Stomach (tissue), 8 donors: ENCODE measurements at regions not wholly inside any gene's neighbourhood (a gene's known extent, or its start where the extent isn't known, plus 50 kb on each side); places are given as distances from the start of the nearest gene placed in this dataset.

ENCODE experiments used
- DNase-seq, 2 donors: peaks; one replicate each; pipeline versions ENCODE4 v3.0.0 to v3.0.0-alpha.2; 2013 to 2019
- H3K27ac ChIP-seq, 5 donors: fragments of 200-600 bp in 4 of 5; sonication (generic) in 4 of 5; one replicate each; pipeline ENCODE4 v1.5.1; 2013 to 2019; ENCODE audit warnings: mild to moderate bottlenecking in 1 of 5, moderate library complexity in 1 of 5
- H3K27me3 ChIP-seq, 3 donors: fragments of 200-600 bp; sonication (generic); one replicate each; pipeline ENCODE4 v1.5.1; 2017 to 2019; ENCODE audit warnings: mixed run types in 1 of 3
- H3K36me3 ChIP-seq, 4 donors: fragments of 200-600 bp; sonication (generic); 1 replicate in 3 of 4; 2 replicates in 1 of 4; pipeline ENCODE4 v1.5.1; 2016 to 2019
- H3K4me1 ChIP-seq, 4 donors: fragments of 200-600 bp; sonication (generic); one replicate each; pipeline ENCODE4 v1.5.1; 2016 to 2019
- H3K4me3 ChIP-seq, 4 donors: fragments of 200-600 bp; sonication (generic) in 3 of 4; one replicate each; pipeline ENCODE4 v1.5.1; 2016 to 2019; ENCODE audit warnings: mild to moderate bottlenecking in 1 of 4
- H3K9me3 ChIP-seq, 4 donors: fragments of 200-600 bp; sonication (generic); one replicate each; pipeline ENCODE4 v1.5.1; 2016 to 2019
- EP300 ChIP-seq: sonication (generic); formaldehyde crosslinking; IDR thresholded peaks from one replicate; pipeline ENCODE4 v1.6.1; 2017; ENCODE audit warnings: antibody characterized with exemption
- POLR2A ChIP-seq, 4 donors: fragments of 450-650 bp; IDR thresholded peaks; one replicate each; pipeline ENCODE4 v1.6.1; 2016; ENCODE audit warnings: antibody characterized with exemption in 4 of 4, control low read depth in 2 of 4, mild to moderate bottlenecking in 1 of 4, moderate library complexity in 1 of 4
- POLR2AphosphoS5 ChIP-seq, 3 donors: sonication (generic); formaldehyde crosslinking; IDR thresholded peaks; one replicate each; pipeline ENCODE4 v1.6.1; 2016; ENCODE audit warnings: antibody characterized with exemption in 3 of 3
- WGBS, 5 donors: extraction: QIAGEN DNeasy Blood & Tissue Kit in 3 of 5; methylation state at CpG; one replicate each; pipeline versions ENCODE4 v1.1.5 to v1.1.7; 2013 to 2018; 5-methylcytosine and 5-hydroxymethylcytosine counted together
- intact Hi-C: fragments of 100-400 bp; cut with DNase I; formaldehyde crosslinking; loops from one replicate; pipeline ENCODE4 v1.15.1; 2023; ENCODE audit warnings: low total_unique reads
- TF ChIP-seq, protein P1 (sequence below), 7 experiments: fragments of 450-650 bp in 4 of 7; fragments of 200-600 bp in 3 of 7; sonication (generic) in 3 of 7; IDR thresholded peaks; one replicate each; pipeline ENCODE4 v1.5.1; 2016 to 2019; ENCODE audit warnings: antibody characterized with exemption in 7 of 7, control low read depth in 2 of 7, mild to moderate bottlenecking in 1 of 7
- donor health status: healthy with polysubstance abuse.
- donor health status: Bipolar disorder and iron deficiency.
- donor health status: healthy.

DNA sequence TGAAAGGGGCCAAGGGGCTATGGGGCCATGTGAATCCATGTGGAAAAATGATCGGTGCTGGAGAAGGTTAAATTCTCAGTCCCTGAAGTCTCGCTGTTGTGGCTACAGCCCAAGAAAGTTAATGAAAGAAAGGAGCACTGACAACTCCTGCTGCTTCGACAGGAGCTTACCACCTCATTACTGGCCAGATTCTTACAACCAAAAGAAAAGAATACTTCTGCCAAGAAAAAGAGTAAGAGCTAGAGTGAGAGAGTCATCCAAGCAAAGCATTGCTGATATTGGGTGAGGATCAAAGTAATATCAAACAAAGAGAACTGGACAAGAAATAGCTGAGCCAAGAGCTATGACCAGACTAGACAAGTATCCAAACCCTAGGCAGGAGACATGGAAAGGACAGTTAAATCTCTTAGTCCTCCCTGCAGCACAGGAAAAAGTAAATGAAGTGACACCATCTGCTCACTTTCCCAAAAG lies 348.4 kb upstream of the PLSCR5 start:
- Histone ChIP-seq H3K27me3 (no peaks in the 10 kb centered on the region), H3K4me1 (no peaks in the 10 kb centered on the region), H3K9me3 (no peaks in the 10 kb centered on the region), H3K36me3 (no peaks in the 10 kb centered on the region), H3K27ac (no peak overlapping the region), H3K4me3 (no peak overlapping the region)
- intact Hi-C loops = no loop called here
- TF ChIP-seq EP300 = no peak
- TF ChIP-seq POLR2A (IDR thresholded peaks at IDR 0.05) = no peak
- TF ChIP-seq, protein P1, sequence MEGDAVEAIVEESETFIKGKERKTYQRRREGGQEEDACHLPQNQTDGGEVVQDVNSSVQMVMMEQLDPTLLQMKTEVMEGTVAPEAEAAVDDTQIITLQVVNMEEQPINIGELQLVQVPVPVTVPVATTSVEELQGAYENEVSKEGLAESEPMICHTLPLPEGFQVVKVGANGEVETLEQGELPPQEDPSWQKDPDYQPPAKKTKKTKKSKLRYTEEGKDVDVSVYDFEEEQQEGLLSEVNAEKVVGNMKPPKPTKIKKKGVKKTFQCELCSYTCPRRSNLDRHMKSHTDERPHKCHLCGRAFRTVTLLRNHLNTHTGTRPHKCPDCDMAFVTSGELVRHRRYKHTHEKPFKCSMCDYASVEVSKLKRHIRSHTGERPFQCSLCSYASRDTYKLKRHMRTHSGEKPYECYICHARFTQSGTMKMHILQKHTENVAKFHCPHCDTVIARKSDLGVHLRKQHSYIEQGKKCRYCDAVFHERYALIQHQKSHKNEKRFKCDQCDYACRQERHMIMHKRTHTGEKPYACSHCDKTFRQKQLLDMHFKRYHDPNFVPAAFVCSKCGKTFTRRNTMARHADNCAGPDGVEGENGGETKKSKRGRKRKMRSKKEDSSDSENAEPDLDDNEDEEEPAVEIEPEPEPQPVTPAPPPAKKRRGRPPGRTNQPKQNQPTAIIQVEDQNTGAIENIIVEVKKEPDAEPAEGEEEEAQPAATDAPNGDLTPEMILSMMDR (IDR thresholded peaks at IDR 0.05) = no peak
- no peak for TF ChIP-seq POLR2AphosphoS5 (IDR thresholded peaks at IDR 0.05)
- no peak for DNase-seq
- WGBS, 5 donors = 45 to 63% (median 55%) methylated on average over 3 of the region's 3 CpGs

DNA sequence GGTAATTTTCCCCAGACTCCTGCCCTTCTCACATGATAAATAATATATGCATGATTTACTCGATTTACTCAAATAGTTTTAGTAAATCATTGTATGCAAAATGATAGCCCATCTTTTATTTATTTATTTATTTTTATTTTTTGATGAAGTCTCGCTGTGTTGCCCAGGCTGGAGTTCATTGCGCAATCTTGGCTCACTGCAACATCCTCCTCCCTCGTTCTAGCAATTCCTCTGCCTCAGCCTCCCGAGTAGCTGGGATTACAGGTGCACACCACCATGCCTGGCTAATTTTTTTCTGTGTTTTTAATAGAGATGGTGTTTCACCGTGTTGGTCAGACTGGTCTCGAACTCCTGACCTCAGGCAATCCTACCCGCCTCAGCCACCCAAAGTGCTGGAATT lies 343.8 kb upstream of the PLSCR5 start:
- WGBS, 5 donors = 82 to 88% (median 87%) methylated on average over 8 of the region's 8 CpGs
- no peak overlapping the region for H3K4me3 ChIP-seq
- peaks cover 0 to 8% (median 0%) of the 10 kb centered on the region in 4 donors for H3K9me3 ChIP-seq
- TF ChIP-seq POLR2A (IDR thresholded peaks at IDR 0.05) = no peak
- H3K27me3 ChIP-seq = no peaks in the 10 kb centered on the region
- no peaks in the 10 kb centered on the region for H3K36me3 ChIP-seq
- no peak for DNase-seq
- intact Hi-C loops = no loop called here
- no peaks in the 10 kb centered on the region for H3K4me1 ChIP-seq
- H3K27ac ChIP-seq = no peak overlapping the region

DNA sequence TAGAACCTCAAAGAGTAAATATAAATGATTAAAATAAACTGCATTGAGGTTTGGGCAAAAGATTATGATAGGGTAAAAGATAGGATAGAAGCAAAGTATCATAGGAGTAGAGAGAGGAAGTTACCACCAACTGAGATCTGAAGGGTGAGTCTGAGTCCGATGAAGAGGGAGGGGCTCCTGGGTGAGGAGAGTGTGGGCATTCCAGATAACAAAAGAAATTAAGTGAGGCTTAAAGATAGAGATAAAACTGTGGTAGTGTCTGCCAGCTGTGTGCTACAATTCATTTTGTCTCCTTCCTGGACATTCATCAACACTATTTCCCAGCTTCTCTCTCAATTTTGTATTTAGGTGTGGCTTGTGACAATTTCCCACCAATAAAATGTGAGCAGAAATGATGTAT lies 343.0 kb upstream of the PLSCR5 start:
- Histone ChIP-seq H3K4me1 (no peaks in the 10 kb centered on the region), H3K27ac (no peak overlapping the region), H3K27me3 (no peaks in the 10 kb centered on the region), H3K9me3 (peaks cover 0 to 8% (median 0%) of the 10 kb centered on the region in 4 donors), H3K4me3 (no peak overlapping the region), H3K36me3 (no peaks in the 10 kb centered on the region)
- no peak for DNase-seq
- 32 to 40% (median 37%) methylated on average over 1 of the region's 1 CpG for WGBS, 5 donors
- TF ChIP-seq EP300 = no peak
- TF ChIP-seq, protein P1 (IDR thresholded peaks at IDR 0.05) = no peak
- TF ChIP-seq POLR2A (IDR thresholded peaks at IDR 0.05) = no peak
- no peak for TF ChIP-seq POLR2AphosphoS5 (IDR thresholded peaks at IDR 0.05)
- intact Hi-C loops = no loop called here

DNA sequence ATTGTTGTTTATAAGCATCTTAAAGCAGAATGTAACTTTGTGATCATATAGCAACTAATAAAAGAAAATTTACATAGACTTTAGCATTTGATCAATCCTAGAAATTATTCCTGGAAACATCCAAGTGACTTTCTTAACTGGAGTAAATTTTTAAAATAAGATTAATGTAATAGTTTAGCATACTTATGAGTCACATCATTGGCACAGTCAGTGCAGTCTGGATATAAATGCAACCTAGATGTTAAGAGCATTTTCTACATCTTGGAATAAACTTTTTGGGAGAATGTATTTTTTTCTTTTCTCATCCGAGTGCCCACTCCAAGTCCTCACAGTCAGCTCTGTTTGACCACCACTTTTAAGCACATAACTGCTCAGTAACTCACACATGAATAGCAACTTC lies 324.6 kb upstream of the PLSCR5 start:
- whole genome bisulfite sequencing, 5 donors = 26 to 59% (median 51%) methylated on average over 1 of the region's 1 CpG
- DNase-seq = no peak
- H3K36me3 ChIP-seq = no peaks in the 10 kb centered on the region
- H3K4me3 ChIP-seq = no peak overlapping the region
- TF ChIP-seq, protein P1 (IDR thresholded peaks at IDR 0.05) = no peak
- TF ChIP-seq EP300 (no peak), POLR2A (IDR thresholded peaks at IDR 0.05) (no peak), POLR2AphosphoS5 (IDR thresholded peaks at IDR 0.05) (no peak)
- no peaks in the 10 kb centered on the region for H3K27me3 ChIP-seq
- intact Hi-C loops = no loop called here
- H3K27ac ChIP-seq = no peak overlapping the region
- no peaks in the 10 kb centered on the region for H3K9me3 ChIP-seq
- H3K4me1 ChIP-seq = no peaks in the 10 kb centered on the region

DNA sequence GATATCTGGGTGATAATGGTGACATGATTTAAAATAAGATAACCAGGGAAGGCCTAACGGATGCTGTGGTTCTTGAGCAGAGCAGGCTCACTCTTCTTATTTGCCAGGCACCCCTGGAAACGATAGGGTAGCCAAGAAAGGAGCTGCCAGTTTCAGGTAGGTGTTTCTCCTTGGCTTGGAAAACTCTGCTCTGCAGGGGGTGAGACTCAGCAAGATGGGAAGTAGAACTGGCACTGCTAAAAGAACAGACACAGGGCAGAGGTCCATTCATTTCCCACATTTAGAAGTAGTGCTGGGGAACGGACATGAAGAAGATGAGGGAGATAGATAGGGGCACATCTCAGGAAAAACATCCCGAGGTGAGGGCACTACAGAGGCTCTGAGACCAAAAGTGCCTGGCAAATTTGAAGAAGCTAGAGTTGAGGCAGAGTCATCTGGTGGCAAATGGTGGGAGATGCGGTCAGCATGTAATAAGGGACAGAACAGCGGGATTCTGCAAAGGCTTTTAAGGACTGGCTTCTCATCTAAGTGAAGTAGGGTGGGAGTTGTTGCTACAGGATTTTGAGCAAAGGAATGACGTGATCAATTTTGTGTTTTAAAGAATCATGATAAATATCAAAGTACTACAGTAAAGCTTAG lies 323.4 kb upstream of the PLSCR5 start:
- no peak for DNase-seq
- whole genome bisulfite sequencing, 5 donors = 63 to 77% (median 70%) methylated on average over 7 of the region's 7 CpGs
- no peaks in the 10 kb centered on the region for H3K36me3 ChIP-seq
- no peak overlapping the region for H3K4me3 ChIP-seq
- H3K9me3 ChIP-seq = no peaks in the 10 kb centered on the region
- H3K4me1 ChIP-seq = no peaks in the 10 kb centered on the region
- H3K27me3 ChIP-seq = no peaks in the 10 kb centered on the region
- H3K27ac ChIP-seq = no peak overlapping the region
- no peak for TF ChIP-seq POLR2A (IDR thresholded peaks at IDR 0.05)
- TF ChIP-seq, protein P1 (IDR thresholded peaks at IDR 0.05) = no peak
- TF ChIP-seq POLR2AphosphoS5 (IDR thresholded peaks at IDR 0.05) = no peak
- no peak for TF ChIP-seq EP300
- intact Hi-C loops = no loop called here
